HepG2 (cell line): ENCODE measurements at regions not wholly inside any gene's neighbourhood (a gene's known extent, or its start where the extent isn't known, plus 50 kb on each side); places are given as distances from the start of the nearest gene placed in this dataset.

ENCODE experiments used
- ATAC-seq: fragments of 200-7000 bp; cut with Tn5 transposase; 3 replicates; pipeline ENCODE4 v1.9.1; 2020; ENCODE audit warnings: mild to moderate bottlenecking, moderate library complexity
- BruUV-seq: library from RNA; stranded (reverse); fragments of 400-500 nt; replicated peaks from 2 replicates; lab custom pipeline; 2021; lab: Mats Ljungman, UMichigan
- CTCF ChIA-PET: fragments of 300-600 bp; formaldehyde crosslinking; extraction: SDS; loops from one replicate; lab custom pipeline; 2021; ENCODE audit warnings: low total read pairs, inconsistent platforms, low intra/inter-chr PET ratio; lab: Yijun Ruan, JAX
- POLR2A ChIA-PET: fragments of 350-600 bp; sonication (Branson Sonifier 250); formaldehyde crosslinking; loops from one replicate; lab custom pipeline; 2020; ENCODE audit warnings: antibody characterized with exemption, inconsistent platforms; lab: Yijun Ruan, JAX
- DNase-seq: peaks from one replicate; pipeline ENCODE4 v3.0.0-alpha.2; 2015; ENCODE audit warnings: low spot score
- FAIRE-seq: peaks from 3 replicates; lab custom pipeline; 2011; peaks lifted over from hg19 to GRCh38; lab: Jason Lieb, UNC
- H2AFZ ChIP-seq: one replicate; pipeline ENCODE4 v1.6.1; 2011; ENCODE audit warnings: low read length, inconsistent platforms
- H3K27ac ChIP-seq: fragments of 300-600 bp; 3 replicates; pipeline ENCODE4 v1.8.0; 2011; ENCODE audit warnings: mixed run types, mild to moderate bottlenecking, mixed read lengths, low read length, inconsistent platforms; ENCODE audit not compliant: insufficient read depth; ENCODE audit errors: extremely low read length
- H3K27me3 ChIP-seq, 2 experiments: fragments of 200-600 bp in 1 of 2; 2 replicates in 1 of 2; 3 replicates in 1 of 2; pipeline versions ENCODE4 v1.6.0 to v1.8.0; 2011; ENCODE audit warnings: low read length in 2 of 2, mild to moderate bottlenecking in 2 of 2, moderate library complexity in 2 of 2, inconsistent platforms in 1 of 2; ENCODE audit not compliant: insufficient read depth in 2 of 2, control insufficient read depth in 1 of 2
- H3K36me3 ChIP-seq, 2 experiments: fragments of 200-600 bp in 1 of 2; replicated peaks in 1 of 2; 2 replicates in 1 of 2; 3 replicates in 1 of 2; pipeline versions ENCODE4 v1.5.1 to v1.8.0; 2011; ENCODE audit warnings: low read length in 2 of 2, inconsistent platforms in 1 of 2; ENCODE audit not compliant: insufficient read depth in 2 of 2, control insufficient read depth in 1 of 2
- H3K4me1 ChIP-seq: 2 replicates; pipeline ENCODE4 v1.5.1; 2012; ENCODE audit warnings: low read length, inconsistent platforms; ENCODE audit not compliant: insufficient read depth
- H3K4me2 ChIP-seq: 2 replicates; pipeline ENCODE4 v1.6.0; 2011; ENCODE audit warnings: low read depth, low read length, inconsistent platforms
- H3K4me3 ChIP-seq, 3 experiments: fragments of 200-600 bp in 1 of 3; sonication (generic), shearing (Covaris generic) in 1 of 3; replicated peaks in 1 of 3; 2 replicates each; pipeline ENCODE4 v1.5.1; 2011 to 2016; ENCODE audit warnings: low read length in 3 of 3, inconsistent platforms in 2 of 3, low read depth in 2 of 3, mild to moderate bottlenecking in 2 of 3, control low read depth in 1 of 3, mixed read lengths in 1 of 3; ENCODE audit not compliant: insufficient read depth in 1 of 3
- H3K79me2 ChIP-seq: one replicate; pipeline ENCODE4 v1.6.1; 2011; ENCODE audit warnings: low read length, inconsistent platforms; ENCODE audit not compliant: insufficient read depth
- H3K9ac ChIP-seq: 2 replicates; pipeline ENCODE4 v1.6.0; 2011; ENCODE audit warnings: mild to moderate bottlenecking, low read depth, low read length, inconsistent platforms; ENCODE audit not compliant: insufficient read depth
- H3K9me3 ChIP-seq: 2 replicates; pipeline ENCODE4 v1.5.1; 2012; ENCODE audit warnings: mild to moderate bottlenecking, low read length
- H4K20me1 ChIP-seq: 2 replicates; pipeline ENCODE4 v1.6.0; 2011; ENCODE audit warnings: inconsistent platforms, mild to moderate bottlenecking, low read length, moderate library complexity; ENCODE audit not compliant: insufficient read depth
- YEATS4 ChIP-seq: sonication (generic); formaldehyde crosslinking; IDR thresholded peaks from 2 replicates; pipeline ENCODE4 v1.4.0; 2020; ENCODE audit warnings: missing genetic modification reagents, borderline replicate concordance
- ZNF33B ChIP-seq: sonication (generic); formaldehyde crosslinking; IDR thresholded peaks from 2 replicates; pipeline ENCODE4 v1.5.1; 2020; ENCODE audit warnings: mild to moderate bottlenecking, missing genetic modification reagents
- ZNF567 ChIP-seq: sonication (generic); formaldehyde crosslinking; IDR thresholded peaks from 2 replicates; pipeline ENCODE4 v1.8.1; 2023; ENCODE audit warnings: mild to moderate bottlenecking, missing genetic modification reagents, borderline replicate concordance
- ZNF724P ChIP-seq: sonication (generic); formaldehyde crosslinking; IDR thresholded peaks from 2 replicates; pipeline ENCODE4 v1.8.0; 2022; ENCODE audit warnings: missing genetic modification reagents, borderline replicate concordance
- WGBS: methylation state at CpG from one replicate; pipeline ENCODE4 v1.1.6; 2017; ENCODE audit warnings: low lambda C conversion rate; 5-methylcytosine and 5-hydroxymethylcytosine counted together
- in situ Hi-C: cut with HindIII; loops from 2 replicates; pipeline ENCODE4 v1.10.0; 2017; ENCODE audit warnings: low pct_unique_long_range_greater_than_20kb; ENCODE audit not compliant: extremely low pct_ligation_motif_present
- intact Hi-C: fragments of 100-400 bp; cut with micrococcal nuclease; formaldehyde crosslinking; loops from one replicate; pipeline ENCODE4 v1.10.0; 2022; ENCODE audit not compliant: unreplicated experiment
- TF ChIP-seq, protein P1 (sequence below): sonication (generic); formaldehyde crosslinking; IDR thresholded peaks from 2 replicates; pipeline ENCODE4 v1.4.0; 2020; ENCODE audit warnings: mild to moderate bottlenecking, missing genetic modification reagents

DNA sequence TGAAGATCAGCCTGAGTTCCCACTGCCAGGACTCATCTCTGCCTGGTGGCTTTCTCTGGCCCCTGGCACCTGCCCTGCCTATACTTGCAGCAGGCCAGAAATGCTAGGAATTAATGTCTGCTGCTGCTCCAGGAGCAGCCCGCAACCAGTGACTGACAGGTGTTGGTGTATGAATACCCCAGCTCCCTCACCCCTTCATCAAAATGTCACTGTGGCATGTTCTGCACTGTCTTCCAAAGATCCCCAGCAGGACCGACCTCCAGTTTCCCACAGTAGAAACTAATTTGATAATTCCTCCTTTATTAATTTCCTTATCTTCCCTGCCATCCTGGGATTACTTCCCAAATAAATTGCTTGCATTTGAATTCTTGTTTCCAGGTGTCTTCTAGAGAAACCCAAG, 425.4 kb downstream of the BCOR start:
- ChIA-PET CTCF (no interaction called here), POLR2A (no interaction called here)
- FAIRE-seq, result no peak

More for the DNA sequence above, 425.4 kb downstream of the BCOR start:
- no peaks in the 10 kb centered on the region for H3K79me2 ChIP-seq
- DNase-seq (no peak), ATAC-seq (no peak)
- H3K4me3 ChIP-seq, result no peak overlapping the region
- H3K36me3 ChIP-seq, result no peaks in the 10 kb centered on the region
- H3K4me1 ChIP-seq, result no peaks in the 10 kb centered on the region
- BruUV-seq, result no TSS peak
- WGBS, result 0% methylated on average over 1 of the region's 2 CpGs
- TF ChIP-seq YEATS4 (CRISPR knock-in tag), result no peak
- TF ChIP-seq ZNF567, result no peak
- TF ChIP-seq, protein P1, sequence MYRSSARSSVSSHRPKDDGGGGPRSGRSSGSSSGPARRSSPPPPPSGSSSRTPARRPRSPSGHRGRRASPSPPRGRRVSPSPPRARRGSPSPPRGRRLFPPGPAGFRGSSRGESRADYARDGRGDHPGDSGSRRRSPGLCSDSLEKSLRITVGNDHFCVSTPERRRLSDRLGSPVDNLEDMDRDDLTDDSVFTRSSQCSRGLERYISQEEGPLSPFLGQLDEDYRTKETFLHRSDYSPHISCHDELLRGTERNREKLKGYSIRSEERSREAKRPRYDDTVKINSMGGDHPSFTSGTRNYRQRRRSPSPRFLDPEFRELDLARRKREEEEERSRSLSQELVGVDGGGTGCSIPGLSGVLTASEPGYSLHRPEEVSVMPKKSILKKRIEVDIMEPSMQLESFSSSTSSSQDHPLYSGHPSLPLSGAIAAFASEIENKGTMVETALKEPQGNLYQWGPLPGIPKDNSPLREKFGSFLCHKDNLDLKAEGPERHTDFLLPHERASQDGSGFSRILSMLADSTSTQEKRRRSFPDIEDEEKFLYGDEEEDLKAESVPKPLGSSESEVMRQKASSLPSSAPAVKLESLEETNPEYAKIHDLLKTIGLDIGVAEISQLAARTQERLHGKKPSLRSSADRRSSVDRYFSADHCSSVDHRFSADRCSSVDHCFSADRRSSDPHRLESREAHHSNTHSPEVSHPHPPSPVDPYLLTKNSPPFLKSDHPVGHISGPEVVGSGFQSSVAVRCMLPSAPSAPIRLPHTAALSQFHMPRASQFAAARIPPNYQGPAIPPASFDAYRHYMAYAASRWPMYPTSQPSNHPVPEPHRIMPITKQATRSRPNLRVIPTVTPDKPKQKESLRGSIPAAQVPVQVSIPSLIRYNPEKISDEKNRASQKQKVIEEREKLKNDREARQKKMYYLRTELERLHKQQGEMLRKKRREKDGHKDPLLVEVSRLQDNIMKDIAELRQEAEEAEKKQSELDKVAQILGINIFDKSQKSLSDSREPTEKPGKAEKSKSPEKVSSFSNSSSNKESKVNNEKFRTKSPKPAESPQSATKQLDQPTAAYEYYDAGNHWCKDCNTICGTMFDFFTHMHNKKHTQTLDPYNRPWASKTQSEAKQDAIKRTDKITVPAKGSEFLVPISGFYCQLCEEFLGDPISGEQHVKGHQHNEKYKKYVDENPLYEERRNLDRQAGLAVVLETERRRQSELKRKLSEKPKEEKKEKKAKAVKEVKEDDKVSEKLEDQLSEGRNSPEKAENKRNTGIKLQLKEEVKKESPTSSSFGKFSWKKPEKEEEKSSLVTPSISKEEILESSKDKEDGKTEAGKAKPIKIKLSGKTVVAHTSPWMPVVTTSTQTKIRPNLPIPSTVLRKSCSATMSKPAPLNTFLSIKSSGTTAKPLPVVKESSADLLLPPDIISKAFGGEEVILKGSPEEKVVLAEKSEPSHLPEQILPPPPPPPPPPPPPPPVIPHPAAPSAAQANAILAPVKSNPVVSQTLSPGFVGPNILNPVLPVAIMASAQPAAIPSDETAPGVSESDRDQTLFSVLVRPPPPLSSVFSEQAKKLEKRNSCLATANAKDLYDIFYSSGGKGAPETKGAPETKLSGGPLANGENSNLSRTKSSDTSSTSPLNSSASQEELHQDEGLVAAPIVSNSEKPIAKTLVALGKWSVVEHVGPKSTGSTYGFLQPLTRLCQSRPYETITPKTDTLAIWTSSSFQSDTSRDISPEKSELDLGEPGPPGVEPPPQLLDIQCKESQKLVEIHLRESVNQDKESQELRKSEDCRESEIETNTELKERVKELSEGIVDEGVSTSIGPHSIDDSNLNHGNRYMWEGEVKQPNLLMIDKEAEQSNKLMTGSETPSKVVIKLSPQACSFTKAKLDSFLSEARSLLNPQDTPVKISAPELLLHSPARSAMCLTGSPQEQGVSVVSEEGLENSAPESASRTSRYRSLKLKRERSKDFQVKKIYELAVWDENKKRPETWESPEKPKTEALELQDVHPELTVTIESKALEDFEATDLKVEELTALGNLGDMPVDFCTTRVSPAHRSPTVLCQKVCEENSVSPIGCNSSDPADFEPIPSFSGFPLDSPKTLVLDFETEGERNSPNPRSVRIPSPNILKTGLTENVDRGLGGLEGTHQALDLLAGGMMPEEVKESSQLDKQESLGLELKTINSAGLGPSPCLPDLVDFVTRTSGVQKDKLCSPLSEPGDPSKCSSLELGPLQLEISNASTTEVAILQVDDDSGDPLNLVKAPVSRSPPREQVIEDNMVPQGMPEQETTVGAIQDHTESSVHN (CRISPR knock-in tag), result no peak
- TF ChIP-seq ZNF33B (CRISPR knock-in tag), result no peak
- no peak for TF ChIP-seq ZNF724P
- intact Hi-C loops, result no loop called here
- in situ Hi-C loops, result no loop called here
- H3K27ac ChIP-seq, result no peak overlapping the region
- H4K20me1 ChIP-seq, result no peaks in the 10 kb centered on the region
- H3K9ac ChIP-seq, result no peak overlapping the region
- H2AFZ ChIP-seq, result no peak overlapping the region
- no peak overlapping the region for H3K4me2 ChIP-seq
- H3K9me3 ChIP-seq, result no peaks in the 10 kb centered on the region
- no peaks in the 10 kb centered on the region for H3K27me3 ChIP-seq
